ENCODE measurements at regions not wholly inside any gene's neighbourhood (a gene's known extent, or its start where the extent isn't known, plus 50 kb on each side); places are given as distances from the start of the nearest gene placed in this dataset.

DNA sequence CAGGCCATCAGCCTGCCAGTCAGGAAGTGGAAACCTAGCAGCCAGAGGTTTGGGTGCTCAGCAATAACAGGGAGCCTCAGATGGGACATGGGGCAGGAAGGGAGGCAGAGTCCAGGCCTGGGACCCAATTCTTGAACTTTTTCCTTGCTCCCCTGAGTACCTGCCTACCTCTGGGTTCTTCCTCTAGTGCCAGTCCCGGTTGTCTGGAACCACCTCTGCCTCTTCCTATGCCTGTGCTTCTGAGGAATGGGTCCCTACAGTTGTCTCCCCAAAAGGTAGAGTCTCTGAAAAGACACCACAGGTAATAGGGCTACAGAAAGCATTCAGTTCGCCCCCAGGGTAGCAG lies 212.4 kb upstream of the MAMLD1 start:
- no peak for DNase-seq (ENCODE audit: low spot score)
- Histone ChIP-seq H3K27me3 (no peaks in the 10 kb centered on the region), H3K4me3 (no peak overlapping the region)

DNA sequence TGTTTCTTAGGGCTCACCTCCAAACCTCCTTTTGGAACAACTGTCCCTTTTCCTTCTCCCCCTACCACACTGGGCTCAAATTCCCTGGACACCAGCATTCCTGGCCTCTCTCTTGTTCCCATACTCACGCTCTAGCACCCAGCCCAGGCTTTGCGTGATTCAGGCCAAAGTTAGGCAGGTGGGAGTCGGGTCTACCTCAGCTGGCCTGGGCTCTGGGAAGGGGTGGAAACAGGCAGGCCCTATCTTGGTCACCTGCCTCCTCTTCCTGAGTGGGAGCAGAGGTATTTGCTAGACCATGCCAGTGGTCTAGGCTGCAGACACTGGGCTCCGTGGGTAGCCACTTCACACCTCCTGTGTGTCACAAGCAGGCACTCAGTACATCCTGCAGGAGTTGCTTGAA lies 211.1 kb upstream of the MAMLD1 start:
- no peak overlapping the region for H3K27ac ChIP-seq
- H3K27me3 ChIP-seq, result no peaks in the 10 kb centered on the region
- TF ChIP-seq, protein P1, sequence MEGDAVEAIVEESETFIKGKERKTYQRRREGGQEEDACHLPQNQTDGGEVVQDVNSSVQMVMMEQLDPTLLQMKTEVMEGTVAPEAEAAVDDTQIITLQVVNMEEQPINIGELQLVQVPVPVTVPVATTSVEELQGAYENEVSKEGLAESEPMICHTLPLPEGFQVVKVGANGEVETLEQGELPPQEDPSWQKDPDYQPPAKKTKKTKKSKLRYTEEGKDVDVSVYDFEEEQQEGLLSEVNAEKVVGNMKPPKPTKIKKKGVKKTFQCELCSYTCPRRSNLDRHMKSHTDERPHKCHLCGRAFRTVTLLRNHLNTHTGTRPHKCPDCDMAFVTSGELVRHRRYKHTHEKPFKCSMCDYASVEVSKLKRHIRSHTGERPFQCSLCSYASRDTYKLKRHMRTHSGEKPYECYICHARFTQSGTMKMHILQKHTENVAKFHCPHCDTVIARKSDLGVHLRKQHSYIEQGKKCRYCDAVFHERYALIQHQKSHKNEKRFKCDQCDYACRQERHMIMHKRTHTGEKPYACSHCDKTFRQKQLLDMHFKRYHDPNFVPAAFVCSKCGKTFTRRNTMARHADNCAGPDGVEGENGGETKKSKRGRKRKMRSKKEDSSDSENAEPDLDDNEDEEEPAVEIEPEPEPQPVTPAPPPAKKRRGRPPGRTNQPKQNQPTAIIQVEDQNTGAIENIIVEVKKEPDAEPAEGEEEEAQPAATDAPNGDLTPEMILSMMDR (IDR thresholded peaks at IDR 0.05), result no peak
- no peaks in the 10 kb centered on the region for H3K9me3 ChIP-seq
- peaks cover 0 to 11% of the 10 kb centered on the region in 2 donors for H3K4me1 ChIP-seq
- DNase-seq (ENCODE audit: low spot score), result no peak
- H3K4me3 ChIP-seq, result no peak overlapping the region
- no peaks in the 10 kb centered on the region for H3K36me3 ChIP-seq

More for the DNA sequence above, 212.4 kb upstream of the MAMLD1 start:
- H3K36me3 ChIP-seq, result no peaks in the 10 kb centered on the region
- peaks cover 0 to 11% of the 10 kb centered on the region in 2 donors for H3K4me1 ChIP-seq
- TF ChIP-seq, protein P1 (IDR thresholded peaks at IDR 0.05), result no peak
- no peaks in the 10 kb centered on the region for H3K9me3 ChIP-seq
- no peak overlapping the region for H3K27ac ChIP-seq

DNA sequence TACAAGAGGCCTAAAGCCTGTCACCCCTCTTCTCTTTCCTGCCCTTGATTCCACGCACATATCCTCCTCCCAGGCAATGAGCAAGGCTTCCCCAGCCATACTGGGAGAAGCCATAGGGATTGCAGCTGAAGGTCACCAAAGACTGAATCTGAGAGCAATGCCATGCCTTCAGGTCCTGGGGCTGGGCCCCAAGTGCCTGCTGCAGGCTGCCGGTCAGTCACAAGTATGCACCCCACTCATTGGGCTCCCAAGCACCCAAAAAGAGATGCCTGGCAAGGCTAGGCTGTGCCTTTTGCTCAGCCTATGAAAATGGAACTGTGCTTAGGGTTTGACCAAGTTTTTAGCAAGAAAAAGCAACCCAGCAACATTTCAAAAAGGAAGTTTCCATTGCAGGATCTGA lies 210.6 kb upstream of the MAMLD1 start:
- Histone ChIP-seq H3K36me3 (no peaks in the 10 kb centered on the region), H3K9me3 (no peaks in the 10 kb centered on the region), H3K27ac (no peak overlapping the region), H3K4me1 (peaks cover 0 to 11% of the 10 kb centered on the region in 2 donors), H3K27me3 (no peaks in the 10 kb centered on the region), H3K4me3 (no peak overlapping the region)
- TF ChIP-seq, protein P1 (IDR thresholded peaks at IDR 0.05), result no peak
- no peak for DNase-seq (ENCODE audit: low spot score)

- no peak overlapping the region for H3K4me3 ChIP-seq
- no peak overlapping the region for H3K27ac ChIP-seq
- no peak for DNase-seq (ENCODE audit: low spot score)
- H3K27me3 ChIP-seq, result no peaks in the 10 kb centered on the region
- no peaks in the 10 kb centered on the region for H3K9me3 ChIP-seq
- TF ChIP-seq, protein P1 (IDR thresholded peaks at IDR 0.05), result no peak
- H3K4me1 ChIP-seq, result peaks cover 0 to 3% of the 10 kb centered on the region in 2 donors
- H3K36me3 ChIP-seq, result no peaks in the 10 kb centered on the region
Observed at GRCh38 chrX:150155436-150156035, 207.6 kb upstream of the MAMLD1 start.

- no peak overlapping the region for H3K4me3 ChIP-seq
- H3K27me3 ChIP-seq, result no peaks in the 10 kb centered on the region
- no peaks in the 10 kb centered on the region for H3K4me1 ChIP-seq
- TF ChIP-seq, protein P1 (IDR thresholded peaks at IDR 0.05), result no peak
- no peak for DNase-seq (ENCODE audit: low spot score)
- no peak overlapping the region for H3K27ac ChIP-seq
- H3K9me3 ChIP-seq, result no peaks in the 10 kb centered on the region
- H3K36me3 ChIP-seq, result no peaks in the 10 kb centered on the region
Observed at GRCh38 chrX:150156615-150157014, 206.5 kb upstream of the MAMLD1 start.

- no peaks in the 10 kb centered on the region for H3K9me3 ChIP-seq
- TF ChIP-seq, protein P1 (IDR thresholded peaks at IDR 0.05), result no peak
- no peak overlapping the region for H3K4me3 ChIP-seq
- H3K4me1 ChIP-seq, result no peaks in the 10 kb centered on the region
- no peak for DNase-seq (ENCODE audit: low spot score)
- H3K27ac ChIP-seq, result no peak overlapping the region
- H3K36me3 ChIP-seq, result no peaks in the 10 kb centered on the region
- H3K27me3 ChIP-seq, result no peaks in the 10 kb centered on the region
Observed at GRCh38 chrX:150157291-150157690, 205.8 kb upstream of the MAMLD1 start.
